ENCODE measurements at regions not wholly inside any gene's neighbourhood (a gene's known extent, or its start where the extent isn't known, plus 50 kb on each side); places are given as distances from the start of the nearest gene placed in this dataset.

DNA sequence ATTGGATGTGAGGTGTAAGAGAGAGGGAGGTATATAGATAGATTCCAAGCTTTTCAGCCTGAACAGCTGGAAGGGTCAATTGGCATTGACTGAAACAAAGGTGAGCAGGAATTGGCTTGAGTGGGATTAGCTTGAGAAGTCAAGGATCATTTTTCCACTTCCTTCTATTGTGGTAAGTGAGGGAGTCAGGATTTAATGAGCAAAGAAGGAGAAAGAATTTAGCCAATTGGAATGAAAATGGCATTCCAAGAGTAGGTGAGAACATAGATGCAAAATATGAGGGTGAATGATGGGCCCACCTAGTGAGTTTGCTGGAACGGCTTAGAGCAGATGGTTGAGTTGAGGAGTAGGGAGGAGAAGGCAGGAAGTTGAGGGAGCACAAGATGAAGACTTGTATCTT, 56.5 kb upstream of the ETV6 start:
- CTCF ChIA-PET = interaction anchor here (0.6 to 0.7 kb wide), 2 partner anchors 13 to 52 kb away, joined by 3 to 8 read pairs; no protein-coding TSS in a partner anchor
- H2AK9ac ChIP-seq (replicated peaks; ENCODE audit: low read depth, low read length, poor library complexity) = no peak overlapping the region
- H3K4me3 ChIP-seq (ENCODE audit: insufficient read depth, low read depth, low read length) = no peak overlapping the region
- H3K36me3 ChIP-seq (ENCODE audit: control insufficient read depth, insufficient read depth, low read length) = no peaks in the 10 kb centered on the region
- no TSS peak for BruUV-seq (replicated peaks)
- H3K9ac ChIP-seq (ENCODE audit: low read depth, low read length) = no peak overlapping the region
- TF ChIP-seq, protein P1, sequence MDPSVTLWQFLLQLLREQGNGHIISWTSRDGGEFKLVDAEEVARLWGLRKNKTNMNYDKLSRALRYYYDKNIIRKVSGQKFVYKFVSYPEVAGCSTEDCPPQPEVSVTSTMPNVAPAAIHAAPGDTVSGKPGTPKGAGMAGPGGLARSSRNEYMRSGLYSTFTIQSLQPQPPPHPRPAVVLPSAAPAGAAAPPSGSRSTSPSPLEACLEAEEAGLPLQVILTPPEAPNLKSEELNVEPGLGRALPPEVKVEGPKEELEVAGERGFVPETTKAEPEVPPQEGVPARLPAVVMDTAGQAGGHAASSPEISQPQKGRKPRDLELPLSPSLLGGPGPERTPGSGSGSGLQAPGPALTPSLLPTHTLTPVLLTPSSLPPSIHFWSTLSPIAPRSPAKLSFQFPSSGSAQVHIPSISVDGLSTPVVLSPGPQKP (IDR thresholded peaks at IDR 0.05; ENCODE audit: borderline replicate concordance, low read depth, low read length) = no peak
- TF ChIP-seq NFE2L2 (IDR thresholded peaks at IDR 0.05; ENCODE audit: low read depth, low read length) = no peak
- no peak for TF ChIP-seq RCOR1 (IDR thresholded peaks at IDR 0.05; ENCODE audit: insufficient replicate concordance, low read length)
- TF ChIP-seq POLR2A (IDR thresholded peaks at IDR 0.05; ENCODE audit: low read depth, low read length) = no peak
- no peak for TF ChIP-seq MXI1 (IDR thresholded peaks at IDR 0.05; ENCODE audit: borderline replicate concordance, low read depth, low read length)
- TF ChIP-seq CEBPB (IDR thresholded peaks at IDR 0.05; ENCODE audit: low read depth, low read length) = no peak
- TF ChIP-seq, protein P2, sequence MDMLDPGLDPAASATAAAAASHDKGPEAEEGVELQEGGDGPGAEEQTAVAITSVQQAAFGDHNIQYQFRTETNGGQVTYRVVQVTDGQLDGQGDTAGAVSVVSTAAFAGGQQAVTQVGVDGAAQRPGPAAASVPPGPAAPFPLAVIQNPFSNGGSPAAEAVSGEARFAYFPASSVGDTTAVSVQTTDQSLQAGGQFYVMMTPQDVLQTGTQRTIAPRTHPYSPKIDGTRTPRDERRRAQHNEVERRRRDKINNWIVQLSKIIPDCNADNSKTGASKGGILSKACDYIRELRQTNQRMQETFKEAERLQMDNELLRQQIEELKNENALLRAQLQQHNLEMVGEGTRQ (IDR thresholded peaks at IDR 0.05; ENCODE audit: low read depth, low read length) = no peak
- TF ChIP-seq RAD21 (IDR thresholded peaks at IDR 0.05; ENCODE audit: low read length) = no peak
- TF ChIP-seq CHD1 (IDR thresholded peaks at IDR 0.05; ENCODE audit: low read depth, low read length) = no peak
- no peak for TF ChIP-seq BHLHE40 (IDR thresholded peaks at IDR 0.05; ENCODE audit: low read depth, low read length)
- TF ChIP-seq, protein P3, sequence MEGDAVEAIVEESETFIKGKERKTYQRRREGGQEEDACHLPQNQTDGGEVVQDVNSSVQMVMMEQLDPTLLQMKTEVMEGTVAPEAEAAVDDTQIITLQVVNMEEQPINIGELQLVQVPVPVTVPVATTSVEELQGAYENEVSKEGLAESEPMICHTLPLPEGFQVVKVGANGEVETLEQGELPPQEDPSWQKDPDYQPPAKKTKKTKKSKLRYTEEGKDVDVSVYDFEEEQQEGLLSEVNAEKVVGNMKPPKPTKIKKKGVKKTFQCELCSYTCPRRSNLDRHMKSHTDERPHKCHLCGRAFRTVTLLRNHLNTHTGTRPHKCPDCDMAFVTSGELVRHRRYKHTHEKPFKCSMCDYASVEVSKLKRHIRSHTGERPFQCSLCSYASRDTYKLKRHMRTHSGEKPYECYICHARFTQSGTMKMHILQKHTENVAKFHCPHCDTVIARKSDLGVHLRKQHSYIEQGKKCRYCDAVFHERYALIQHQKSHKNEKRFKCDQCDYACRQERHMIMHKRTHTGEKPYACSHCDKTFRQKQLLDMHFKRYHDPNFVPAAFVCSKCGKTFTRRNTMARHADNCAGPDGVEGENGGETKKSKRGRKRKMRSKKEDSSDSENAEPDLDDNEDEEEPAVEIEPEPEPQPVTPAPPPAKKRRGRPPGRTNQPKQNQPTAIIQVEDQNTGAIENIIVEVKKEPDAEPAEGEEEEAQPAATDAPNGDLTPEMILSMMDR (conservative IDR thresholded peaks at IDR 0.05; ENCODE audit: low read depth, low read length) = no peak
- TF ChIP-seq RFX5 (IDR thresholded peaks at IDR 0.05; ENCODE audit: low read depth, low read length) = no peak
- TF ChIP-seq SMC3 (IDR thresholded peaks at IDR 0.05; ENCODE audit: low read depth, low read length) = no peak
- TF ChIP-seq MAZ (IDR thresholded peaks at IDR 0.05; ENCODE audit: borderline replicate concordance, low read depth, low read length) = no peak
- TF ChIP-seq MAFK (IDR thresholded peaks at IDR 0.05; ENCODE audit: low read depth, low read length) = no peak
- no peak for TF ChIP-seq FOS (IDR thresholded peaks at IDR 0.05; ENCODE audit: low read depth, low read length)
- dilution Hi-C loops (cut with HindIII; ENCODE audit: low sequenced_read_pairs, unreplicated experiment) = no loop called here
- no peaks in the 10 kb centered on the region for H3K4me1 ChIP-seq (ENCODE audit: control insufficient read depth, insufficient read depth, low read length)
- H3K14ac ChIP-seq (replicated peaks; ENCODE audit: low read depth, low read length) = no peak overlapping the region
- POLR2A ChIA-PET (ENCODE audit: unreplicated experiment) = no interaction called here
- H3K27ac ChIP-seq (ENCODE audit: insufficient read depth, low read length) = no peak overlapping the region
- 71% methylated on average over 1 of the region's 1 CpG; no CpG with 5 or more reads in 1 of the 2 experiments for WGBS, 2 experiments (ENCODE audit: extremely low coverage in 2 of 2, insufficient read length in 1 of 2)
- H3K18ac ChIP-seq (ENCODE audit: low read depth, low read length) = no peak overlapping the region
- H2BK20ac ChIP-seq (ENCODE audit: low read depth, low read length) = no peak overlapping the region
- H2BK120ac ChIP-seq (ENCODE audit: low read depth, low read length) = no peak overlapping the region
- DNase-seq (no peak), ATAC-seq (ENCODE audit: low read depth) (no peak)
- no peak overlapping the region for H3K23ac ChIP-seq (ENCODE audit: low read depth, low read length)
- no peak overlapping the region for H3K56ac ChIP-seq (ENCODE audit: extremely low read depth, insufficient read depth, low read length)
- H2AFZ ChIP-seq (replicated peaks; ENCODE audit: low read length, poor library complexity) = no peak overlapping the region
- H3K9me3 ChIP-seq (ENCODE audit: control insufficient read depth, insufficient read depth, low read length) = no peaks in the 10 kb centered on the region
- H3K4ac ChIP-seq (ENCODE audit: low read depth, low read length) = no peak overlapping the region
- H4K20me1 ChIP-seq (ENCODE audit: insufficient read depth, low read length) = no peaks in the 10 kb centered on the region
- in situ Hi-C loops (cut with MboI; ENCODE audit: low sequenced_read_pairs) = no loop called here
- no peak overlapping the region for H3K4me2 ChIP-seq (ENCODE audit: low read depth, low read length)
- intact Hi-C loops (cut with micrococcal nuclease) = no loop called here
- H4K91ac ChIP-seq (ENCODE audit: insufficient read depth, low read depth, low read length) = no peak overlapping the region
- no peak overlapping the region for H4K5ac ChIP-seq (ENCODE audit: low read depth, low read length)
- H3K27me3 ChIP-seq (ENCODE audit: control insufficient read depth, insufficient read depth, low read length) = peaks cover 3% of the 10 kb centered on the region; the same call in 1 of the 2 replicates
- no peak overlapping the region for H2BK15ac ChIP-seq (ENCODE audit: low read depth, low read length)
- H3K9me1 ChIP-seq (ENCODE audit: insufficient read depth, low read length) = no peaks in the 10 kb centered on the region
- no peak overlapping the region for H2BK5ac ChIP-seq (ENCODE audit: low read depth, low read length, poor library complexity, severe bottlenecking)
- no peaks in the 10 kb centered on the region for H3K79me1 ChIP-seq (ENCODE audit: low read depth in 1 of 2, low read length in 2 of 2)
- no peak overlapping the region for H2AK5ac ChIP-seq (ENCODE audit: low read depth, low read length)
- H4K8ac ChIP-seq (ENCODE audit: low read depth in 2 of 2, low read length in 2 of 2) = no peak overlapping the region
